Activated naive CD4-positive, alpha-beta T cell treated with anti-CD3 and anti-CD28 coated beads for 36 hours (primary cell): ENCODE measurements at regions not wholly inside any gene's neighbourhood (a gene's known extent, or its start where the extent isn't known, plus 50 kb on each side); places are given as distances from the start of the nearest gene placed in this dataset.
"Not testable (repeated sequence)": the region's sequence is repeated elsewhere in the genome, so short reads cannot be mapped to it uniquely, and the experiment has no call there.

ENCODE experiments used
- CTCF ChIA-PET: fragments of 350-600 bp; sonication (Branson Sonifier 250); formaldehyde crosslinking; loops from one replicate; lab custom pipeline; 2021; ENCODE audit warnings: antibody characterized with exemption; lab: Charles Lee
- DNase-seq: peaks from one replicate; pipeline ENCODE4 v3.0.0-alpha.2; 2020
- H3K27ac Mint-ChIP-seq: one replicate; pipeline ENCODE4 v1.8.0; 2021; ENCODE audit warnings: mild to moderate bottlenecking, mixed read lengths
- H3K27me3 Mint-ChIP-seq: one replicate; pipeline ENCODE4 v1.8.0; 2021; ENCODE audit warnings: low read depth, mixed read lengths
- H3K36me3 Mint-ChIP-seq: one replicate; pipeline ENCODE4 v1.8.0; 2021; ENCODE audit warnings: low read depth, mixed read lengths
- H3K4me1 Mint-ChIP-seq: one replicate; pipeline ENCODE4 v1.8.0; 2021; ENCODE audit warnings: low read depth, mixed read lengths
- H3K4me3 Mint-ChIP-seq: one replicate; pipeline ENCODE4 v1.8.0; 2021; ENCODE audit warnings: mild to moderate bottlenecking, moderate library complexity, mixed read lengths
- H3K9me3 Mint-ChIP-seq: one replicate; pipeline ENCODE4 v1.8.0; 2021; ENCODE audit warnings: mixed read lengths
- intact Hi-C: fragments of 100-400 bp; cut with micrococcal nuclease; formaldehyde crosslinking; loops from one replicate; pipeline ENCODE4 v1.15.1; 2023

DNA sequence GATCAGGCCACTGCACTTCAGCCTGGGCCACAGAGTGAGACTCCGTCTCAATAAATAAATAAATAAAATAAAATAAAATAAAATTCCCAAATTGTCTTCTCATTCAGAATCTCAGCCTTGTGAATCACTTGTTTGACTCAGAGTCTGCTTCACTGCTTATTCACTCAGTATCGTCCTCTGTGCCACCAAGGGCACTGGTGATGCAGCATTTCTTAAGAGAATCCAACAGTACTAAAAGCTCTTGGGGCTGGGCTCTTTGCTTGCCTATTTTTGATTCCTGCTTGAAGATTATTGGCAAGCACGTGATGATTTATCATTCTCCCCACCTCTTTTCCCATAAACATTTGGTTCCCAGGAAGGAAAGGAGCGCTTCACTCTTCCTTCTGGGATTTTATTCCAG is 54.8 kb upstream of the HMGB1 start:
- Mint-ChIP-seq H3K27ac (no peak overlapping the region), H3K9me3 (peaks cover 2% of the 10 kb centered on the region), H3K36me3 (no peaks in the 10 kb centered on the region), H3K4me3 (no peak overlapping the region), H3K4me1 (peaks cover 5% of the 10 kb centered on the region), H3K27me3 (no peaks in the 10 kb centered on the region)
- DNase-seq: no peak
- intact Hi-C loops: no loop called here
- CTCF ChIA-PET: no interaction called here

DNA sequence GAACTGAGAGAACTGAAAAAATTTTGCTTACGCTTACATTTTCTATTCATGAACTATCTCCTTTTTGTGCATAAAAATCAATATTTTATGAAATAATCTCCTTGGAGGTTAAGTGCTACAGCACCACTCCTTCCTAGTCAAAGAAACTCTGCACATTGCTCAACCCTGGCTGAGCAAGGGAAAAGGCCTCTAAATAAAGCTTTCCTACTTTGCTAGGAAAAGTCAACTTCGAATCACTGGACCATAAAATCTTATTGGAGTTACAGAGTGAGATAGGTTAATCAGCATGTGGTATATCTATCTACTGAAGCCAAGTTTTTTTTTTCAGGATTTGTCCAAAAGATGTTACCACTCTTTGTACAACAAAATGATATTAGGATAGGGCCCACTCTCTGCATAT is 57.5 kb upstream of the HMGB1 start:
- CTCF ChIA-PET: interaction anchor here (0.7 kb wide), 1 partner anchor 26 kb away, joined by 3 read pairs; no protein-coding TSS in a partner anchor
- no peak overlapping the region for H3K27ac Mint-ChIP-seq

DNA sequence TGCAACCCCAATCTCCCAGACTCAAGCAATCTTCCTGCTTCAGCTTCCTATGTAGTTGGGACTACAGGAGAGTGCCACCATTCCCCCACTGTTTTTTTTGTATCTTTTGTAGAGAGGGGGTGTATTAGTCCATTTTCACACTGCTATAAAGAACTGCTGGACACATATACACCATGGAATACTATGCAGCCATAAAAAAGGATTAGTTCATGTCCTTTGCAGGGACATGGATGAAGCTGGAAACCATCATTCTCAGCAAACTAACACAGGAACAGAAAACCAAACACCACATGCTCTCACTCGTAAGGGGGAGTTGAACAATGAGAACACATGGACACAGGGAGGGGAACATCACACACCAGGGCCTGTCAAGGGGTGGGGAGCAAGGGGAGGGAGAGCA is 58.1 kb upstream of the HMGB1 start:
- DNase-seq, H3K4me3 Mint-ChIP-seq, H3K9me3 Mint-ChIP-seq, H3K36me3 Mint-ChIP-seq, intact Hi-C loops, H3K4me1 Mint-ChIP-seq, H3K27me3 Mint-ChIP-seq, H3K27ac Mint-ChIP-seq: not testable (repeated sequence)
- CTCF ChIA-PET: interaction anchor here (0.7 kb wide), 2 partner anchors 26 to 347 kb away, joined by 3 to 4 read pairs; no protein-coding TSS in a partner anchor

More for the DNA sequence above, 57.5 kb upstream of the HMGB1 start:
- intact Hi-C loops: no loop called here
- H3K27me3 Mint-ChIP-seq: no peaks in the 10 kb centered on the region
- H3K36me3 Mint-ChIP-seq: no peaks in the 10 kb centered on the region
- peaks cover 2% of the 10 kb centered on the region for H3K9me3 Mint-ChIP-seq
- DNase-seq: no peak
- H3K4me1 Mint-ChIP-seq: peaks cover 7% of the 10 kb centered on the region
- H3K4me3 Mint-ChIP-seq: no peak overlapping the region

- DNase-seq, intact Hi-C loops, H3K9me3 Mint-ChIP-seq, H3K36me3 Mint-ChIP-seq, H3K4me1 Mint-ChIP-seq, H3K27me3 Mint-ChIP-seq, CTCF ChIA-PET, H3K4me3 Mint-ChIP-seq, H3K27ac Mint-ChIP-seq: not testable (repeated sequence)
These were observed 59.5 kb upstream of the HMGB1 start for GRCh38 chr13:30525212-30525611.

- Mint-ChIP-seq H3K9me3 (peaks cover 2% of the 10 kb centered on the region), H3K4me3 (no peak overlapping the region), H3K36me3 (no peaks in the 10 kb centered on the region), H3K27ac (no peak overlapping the region), H3K27me3 (no peaks in the 10 kb centered on the region), H3K4me1 (peaks cover 7% of the 10 kb centered on the region)
- no peak for DNase-seq
- CTCF ChIA-PET: interaction anchor here (0.9 kb wide), 1 partner anchor 15 kb away, joined by 3 read pairs; no protein-coding TSS in a partner anchor
- intact Hi-C loops: no loop called here
These were observed 61.1 kb upstream of the HMGB1 start for GRCh38 chr13:30526612-30527495.

DNA sequence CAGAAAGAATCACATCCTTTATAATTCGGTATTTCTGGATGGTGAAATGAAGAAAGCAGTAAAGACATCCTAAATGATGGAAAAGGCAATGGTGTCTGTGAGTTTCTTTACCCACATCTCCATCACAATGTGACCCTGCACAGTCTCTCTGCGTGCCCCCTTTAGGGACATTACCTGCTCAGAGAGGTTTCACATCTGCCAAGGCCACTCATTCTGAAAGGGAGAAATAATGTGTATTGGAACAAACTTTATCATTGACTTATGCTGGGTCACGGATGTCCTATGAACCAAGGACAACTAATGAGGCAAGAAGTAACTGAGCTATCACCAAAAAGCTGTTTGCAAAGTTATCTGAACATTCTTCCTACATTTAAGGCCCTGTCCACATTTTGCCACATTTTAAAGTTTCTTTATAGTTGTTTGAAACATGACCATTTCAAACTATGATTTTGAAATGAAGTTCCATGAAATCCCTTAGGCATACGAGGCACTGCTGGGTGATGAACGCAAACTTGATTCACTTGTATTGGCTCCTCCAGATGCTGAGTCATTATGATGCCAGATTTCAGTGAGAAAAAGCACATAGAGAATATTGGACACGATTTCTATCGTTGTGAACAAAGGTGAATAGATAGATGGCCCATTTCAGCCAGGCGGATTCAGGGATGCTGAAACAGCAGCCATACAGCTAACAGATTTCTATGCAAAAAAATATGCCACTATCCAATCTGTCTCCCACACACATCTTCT is 63.5 kb upstream of the HMGB1 start:
- Mint-ChIP-seq H3K27me3 (no peaks in the 10 kb centered on the region), H3K27ac (no peak overlapping the region), H3K4me1 (peaks cover 7% of the 10 kb centered on the region), H3K4me3 (no peak overlapping the region), H3K36me3 (no peaks in the 10 kb centered on the region), H3K9me3 (no peaks in the 10 kb centered on the region)
- DNase-seq: no peak
- intact Hi-C loops: no loop called here
- CTCF ChIA-PET: no interaction called here

GRCh38 chr13:30535046-30535445 is 69.3 kb upstream of the HMGB1 start:
- no peaks in the 10 kb centered on the region for H3K36me3 Mint-ChIP-seq
- intact Hi-C loops: no loop called here
- no peak overlapping the region for H3K27ac Mint-ChIP-seq
- CTCF ChIA-PET: interaction anchor here (0.7 kb wide), 1 partner anchor 78 kb away, joined by 3 read pairs; no protein-coding TSS in a partner anchor
- DNase-seq: no peak
- no peaks in the 10 kb centered on the region for H3K27me3 Mint-ChIP-seq
- H3K4me1 Mint-ChIP-seq: no peaks in the 10 kb centered on the region
- no peak overlapping the region for H3K4me3 Mint-ChIP-seq
- no peaks in the 10 kb centered on the region for H3K9me3 Mint-ChIP-seq

GRCh38 chr13:30545320-30545719 is 72.4 kb upstream of the USPL1 start:
- Mint-ChIP-seq H3K36me3 (no peaks in the 10 kb centered on the region), H3K4me3 (no peak overlapping the region), H3K4me1 (peaks cover 2% of the 10 kb centered on the region), H3K27me3 (no peaks in the 10 kb centered on the region), H3K9me3 (no peaks in the 10 kb centered on the region), H3K27ac (no peak overlapping the region)
- CTCF ChIA-PET: no interaction called here
- intact Hi-C loops: no loop called here
- DNase-seq: no peak

- intact Hi-C loops, H3K4me1 Mint-ChIP-seq, H3K4me3 Mint-ChIP-seq, H3K9me3 Mint-ChIP-seq, H3K27me3 Mint-ChIP-seq, H3K27ac Mint-ChIP-seq, H3K36me3 Mint-ChIP-seq, CTCF ChIA-PET: not testable (repeated sequence)
- peak; percentile 12 for DNase-seq
These were observed 69.7 kb upstream of the USPL1 start for GRCh38 chr13:30548046-30548445.

- H3K4me3 Mint-ChIP-seq: no peak overlapping the region
- H3K4me1 Mint-ChIP-seq: peaks cover 2% of the 10 kb centered on the region
- CTCF ChIA-PET: interaction anchor here (0.6 to 1.1 kb wide), 3 partner anchors 33 to 216 kb away, joined by 3 read pairs; no protein-coding TSS in a partner anchor
- H3K27me3 Mint-ChIP-seq: no peaks in the 10 kb centered on the region
- no peaks in the 10 kb centered on the region for H3K36me3 Mint-ChIP-seq
- intact Hi-C loops: loop anchor here (1.0 to 2.0 kb wide), 5 partner anchors 84 to 419 kb away; no protein-coding TSS in a partner anchor
- no peaks in the 10 kb centered on the region for H3K9me3 Mint-ChIP-seq
- DNase-seq: peak; percentile 30
- H3K27ac Mint-ChIP-seq: no peak overlapping the region
These were observed 66.5 kb upstream of the USPL1 start for GRCh38 chr13:30551189-30551588.

- peaks cover 2% of the 10 kb centered on the region for H3K4me1 Mint-ChIP-seq
- DNase-seq: no peak
- H3K4me3 Mint-ChIP-seq: no peak overlapping the region
- CTCF ChIA-PET: no interaction called here
- no peak overlapping the region for H3K27ac Mint-ChIP-seq
- no peaks in the 10 kb centered on the region for H3K36me3 Mint-ChIP-seq
- intact Hi-C loops: loop anchor here (1.0 kb wide), 1 partner anchor 250 kb away; no protein-coding TSS in a partner anchor
- H3K27me3 Mint-ChIP-seq: no peaks in the 10 kb centered on the region
- no peaks in the 10 kb centered on the region for H3K9me3 Mint-ChIP-seq
These were observed 65.2 kb upstream of the USPL1 start for GRCh38 chr13:30552567-30552966.

GRCh38 chr13:30559274-30559673 is 58.4 kb upstream of the USPL1 start:
- intact Hi-C loops: no loop called here
- CTCF ChIA-PET: no interaction called here
- H3K9me3 Mint-ChIP-seq: no peaks in the 10 kb centered on the region

More at GRCh38 chr13:30559274-30559673, 58.4 kb upstream of the USPL1 start:
- no peak for DNase-seq
- H3K27me3 Mint-ChIP-seq: peaks cover 2% of the 10 kb centered on the region
- H3K4me3 Mint-ChIP-seq: no peak overlapping the region
- no peaks in the 10 kb centered on the region for H3K36me3 Mint-ChIP-seq
- H3K4me1 Mint-ChIP-seq: no peaks in the 10 kb centered on the region
- H3K27ac Mint-ChIP-seq: no peak overlapping the region
